A673 (cell line): ENCODE measurements at regions not wholly inside any gene's neighbourhood (a gene's known extent, or its start where the extent isn't known, plus 50 kb on each side); places are given as distances from the start of the nearest gene placed in this dataset.

Source experiments
- CTCF ChIP-seq: fragments of 300-800, 200-600 bp; sonication (generic); conservative IDR thresholded peaks from 2 replicates; pipeline ENCODE4 v1.5.1; 2017; ENCODE audit warnings: low read depth, mild to moderate bottlenecking, antibody characterized with exemption, low read length, moderate library complexity, mixed read lengths
- EZH2 ChIP-seq: fragments of 200-600 bp; sonication (generic); IDR thresholded peaks from 2 replicates; pipeline ENCODE4 v1.6.1; 2017; ENCODE audit warnings: borderline replicate concordance, low read depth, mild to moderate bottlenecking, mixed read lengths, antibody characterized with exemption, low read length; ENCODE audit not compliant: poor library complexity, severe bottlenecking

GRCh38 chr1:91075233-91076135, 53.6 kb upstream of the ZNF644 start:
- TF ChIP-seq CTCF (no peak), EZH2 (no peak)
